SU-DHL-6 (cell line): ENCODE measurements at regions not wholly inside any gene's neighbourhood (a gene's known extent, or its start where the extent isn't known, plus 50 kb on each side); places are given as distances from the start of the nearest gene placed in this dataset.

Experiments used
- EZH2phosphoT487 ChIP-seq: fragments of 200-600 bp; sonication (generic), shearing (Covaris generic); conservative IDR thresholded peaks from 2 replicates; pipeline ENCODE4 v1.6.1; 2018; ENCODE audit warnings: mild to moderate bottlenecking, antibody characterized with exemption, low read length, moderate library complexity, mixed read lengths
- TF ChIP-seq, protein P1 (sequence below): fragments of 200-600 bp; sonication (generic); IDR thresholded peaks from one replicate; pipeline ENCODE4 v1.5.1; 2017; ENCODE audit warnings: antibody characterized with exemption, mild to moderate bottlenecking, low read length, moderate library complexity; ENCODE audit not compliant: insufficient read depth, poor library complexity, severe bottlenecking

DNA sequence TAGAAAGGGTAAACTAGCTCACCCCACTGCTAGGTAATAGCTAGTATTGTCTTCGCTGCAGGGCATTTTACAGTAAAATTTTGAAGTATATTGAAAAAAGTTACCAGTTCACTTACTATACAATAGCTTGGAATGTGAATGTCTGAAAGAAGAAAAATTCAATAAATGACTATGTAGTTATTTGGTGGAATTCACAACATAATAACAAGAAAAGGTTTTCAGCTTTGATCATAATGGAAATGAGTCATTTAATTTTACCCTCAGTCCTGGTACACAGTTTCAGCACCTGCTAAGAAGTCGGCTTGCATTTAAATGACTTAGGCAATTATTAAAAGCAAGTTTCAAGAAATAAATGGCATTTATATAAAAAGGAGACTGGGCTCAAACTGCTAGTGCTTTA, 90.4 kb downstream of the NUP35 start:
- TF ChIP-seq, protein P1, sequence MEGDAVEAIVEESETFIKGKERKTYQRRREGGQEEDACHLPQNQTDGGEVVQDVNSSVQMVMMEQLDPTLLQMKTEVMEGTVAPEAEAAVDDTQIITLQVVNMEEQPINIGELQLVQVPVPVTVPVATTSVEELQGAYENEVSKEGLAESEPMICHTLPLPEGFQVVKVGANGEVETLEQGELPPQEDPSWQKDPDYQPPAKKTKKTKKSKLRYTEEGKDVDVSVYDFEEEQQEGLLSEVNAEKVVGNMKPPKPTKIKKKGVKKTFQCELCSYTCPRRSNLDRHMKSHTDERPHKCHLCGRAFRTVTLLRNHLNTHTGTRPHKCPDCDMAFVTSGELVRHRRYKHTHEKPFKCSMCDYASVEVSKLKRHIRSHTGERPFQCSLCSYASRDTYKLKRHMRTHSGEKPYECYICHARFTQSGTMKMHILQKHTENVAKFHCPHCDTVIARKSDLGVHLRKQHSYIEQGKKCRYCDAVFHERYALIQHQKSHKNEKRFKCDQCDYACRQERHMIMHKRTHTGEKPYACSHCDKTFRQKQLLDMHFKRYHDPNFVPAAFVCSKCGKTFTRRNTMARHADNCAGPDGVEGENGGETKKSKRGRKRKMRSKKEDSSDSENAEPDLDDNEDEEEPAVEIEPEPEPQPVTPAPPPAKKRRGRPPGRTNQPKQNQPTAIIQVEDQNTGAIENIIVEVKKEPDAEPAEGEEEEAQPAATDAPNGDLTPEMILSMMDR: no peak
- TF ChIP-seq EZH2phosphoT487: no peak
